ENCODE measurements at regions not wholly inside any gene's neighbourhood (a gene's known extent, or its start where the extent isn't known, plus 50 kb on each side); places are given as distances from the start of the nearest gene placed in this dataset.
"Not testable (repeated sequence)": the region's sequence is repeated elsewhere in the genome, so short reads cannot be mapped to it uniquely, and the experiment has no call there.

GRCh38 chr2:231644426-231644825 lies 51.8 kb downstream of the TEX44 start:
- no peak for DNase-seq (ENCODE audit: low spot score)
- no peak for TF ChIP-seq CTCF (IDR thresholded peaks at IDR 0.05; ENCODE audit: extremely low read depth, insufficient read depth, missing control alignments)
- in situ Hi-C loops (cut with MboI; ENCODE audit: low pct_unique_long_range_greater_than_20kb, low sequenced_read_pairs, unreplicated experiment), result no loop called here

- DNase-seq (ENCODE audit: low spot score), result no peak
- TF ChIP-seq CTCF (IDR thresholded peaks at IDR 0.05; ENCODE audit: extremely low read depth, insufficient read depth, missing control alignments), result no peak
- in situ Hi-C loops (cut with MboI; ENCODE audit: low pct_unique_long_range_greater_than_20kb, low sequenced_read_pairs, unreplicated experiment), result no loop called here
Observed at GRCh38 chr2:231646476-231646875, 53.8 kb downstream of the TEX44 start.

GRCh38 chr2:231648579-231649174 lies 56.0 kb downstream of the TEX44 start:
- peak; percentile 73 for DNase-seq (ENCODE audit: low spot score)
- peak; percentile 93 for TF ChIP-seq CTCF (IDR thresholded peaks at IDR 0.05; ENCODE audit: extremely low read depth, insufficient read depth, missing control alignments)
- in situ Hi-C loops (cut with MboI; ENCODE audit: low pct_unique_long_range_greater_than_20kb, low sequenced_read_pairs, unreplicated experiment), result no loop called here

- in situ Hi-C loops (cut with MboI; ENCODE audit: low pct_unique_long_range_greater_than_20kb, low sequenced_read_pairs, unreplicated experiment), result not testable (repeated sequence)
Observed at GRCh38 chr2:231651561-231651960, 56.8 kb upstream of the PTMA start.

GRCh38 chr2:231655488-231655887 lies 52.8 kb upstream of the PTMA start:
- in situ Hi-C loops (cut with MboI; ENCODE audit: low pct_unique_long_range_greater_than_20kb, low sequenced_read_pairs, unreplicated experiment), result no loop called here
- no peak for DNase-seq (ENCODE audit: low spot score)
- TF ChIP-seq CTCF (IDR thresholded peaks at IDR 0.05; ENCODE audit: extremely low read depth, insufficient read depth, missing control alignments), result no peak

More at GRCh38 chr2:231651561-231651960, 56.8 kb upstream of the PTMA start:
- not testable (repeated sequence) for DNase-seq (ENCODE audit: low spot score)

- no peak for DNase-seq (ENCODE audit: low spot score)
Observed at GRCh38 chr2:231655894-231656293, 52.4 kb upstream of the PTMA start.

More at GRCh38 chr2:231655894-231656293, 52.4 kb upstream of the PTMA start:
- no peak for TF ChIP-seq CTCF (IDR thresholded peaks at IDR 0.05; ENCODE audit: extremely low read depth, insufficient read depth, missing control alignments)
- in situ Hi-C loops (cut with MboI; ENCODE audit: low pct_unique_long_range_greater_than_20kb, low sequenced_read_pairs, unreplicated experiment), result no loop called here
